ENCODE measurements at regions not wholly inside any gene's neighbourhood (a gene's known extent, or its start where the extent isn't known, plus 50 kb on each side); places are given as distances from the start of the nearest gene placed in this dataset.

DNA sequence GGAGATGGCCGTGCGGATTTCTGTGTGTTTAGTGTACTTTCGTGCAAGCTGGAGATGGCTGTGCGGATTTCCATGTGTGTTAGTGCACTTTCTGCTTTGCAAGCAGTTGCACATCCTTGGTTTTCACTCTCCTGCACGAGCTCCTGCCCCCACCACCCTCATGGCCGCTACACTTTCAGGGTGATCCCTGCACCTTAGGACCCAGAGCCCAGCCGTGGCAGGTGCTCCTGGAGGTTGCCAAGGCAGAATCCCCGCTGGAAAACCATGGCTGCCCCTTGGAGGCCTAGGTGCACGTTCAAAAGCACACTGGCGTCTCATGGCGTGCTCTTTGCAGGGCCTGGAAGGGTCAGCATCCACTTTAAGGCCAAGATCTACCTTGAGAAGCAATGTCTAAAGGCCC lies 311.0 kb upstream of the TNRC6C start:
- DNase-seq (ENCODE audit: low spot score), result no peak

DNA sequence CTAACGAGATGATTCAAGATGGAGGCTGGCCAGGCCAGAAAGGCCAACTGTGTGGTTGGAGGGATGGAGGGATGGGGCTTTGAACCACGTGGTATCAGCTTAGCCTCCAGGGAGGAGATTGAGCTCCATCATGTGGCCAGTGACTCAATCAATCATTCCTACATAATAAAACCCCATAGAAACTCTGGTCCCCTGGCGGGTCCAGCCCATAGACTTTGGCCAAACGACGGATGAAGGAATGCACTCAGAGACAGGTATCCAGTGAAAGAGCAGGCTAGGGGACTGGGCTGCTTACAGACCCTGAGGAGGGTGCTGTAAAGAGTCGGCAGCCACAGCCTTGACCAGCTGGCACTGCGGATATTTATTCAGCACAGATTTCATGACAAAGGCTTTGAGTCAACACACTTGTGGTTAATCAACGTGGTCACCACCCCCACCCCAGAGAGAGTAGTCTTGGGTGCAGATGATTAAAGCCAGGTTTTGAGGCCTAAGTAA lies 308.7 kb upstream of the TNRC6C start:
- DNase-seq (ENCODE audit: low spot score), result no peak

DNA sequence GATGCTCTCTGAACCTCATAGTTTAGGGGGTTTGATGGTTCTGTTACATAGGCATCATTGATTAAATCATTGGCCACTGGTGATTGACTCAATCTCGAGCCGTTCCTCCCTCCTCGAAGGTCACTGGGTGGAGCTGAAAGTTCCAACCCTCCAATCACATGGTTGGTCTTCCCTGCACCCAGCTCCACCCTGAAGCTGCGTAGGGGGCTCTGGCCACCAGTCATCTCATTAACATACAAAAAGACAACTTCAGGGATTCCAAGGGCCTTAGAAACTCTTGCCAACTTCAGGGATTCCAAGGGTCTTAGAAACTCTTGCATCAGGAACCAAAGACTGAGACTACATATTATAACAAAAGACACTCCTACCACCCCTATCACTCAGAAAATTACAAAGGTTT lies 306.5 kb upstream of the TNRC6C start:
- no peak for DNase-seq (ENCODE audit: low spot score)

DNA sequence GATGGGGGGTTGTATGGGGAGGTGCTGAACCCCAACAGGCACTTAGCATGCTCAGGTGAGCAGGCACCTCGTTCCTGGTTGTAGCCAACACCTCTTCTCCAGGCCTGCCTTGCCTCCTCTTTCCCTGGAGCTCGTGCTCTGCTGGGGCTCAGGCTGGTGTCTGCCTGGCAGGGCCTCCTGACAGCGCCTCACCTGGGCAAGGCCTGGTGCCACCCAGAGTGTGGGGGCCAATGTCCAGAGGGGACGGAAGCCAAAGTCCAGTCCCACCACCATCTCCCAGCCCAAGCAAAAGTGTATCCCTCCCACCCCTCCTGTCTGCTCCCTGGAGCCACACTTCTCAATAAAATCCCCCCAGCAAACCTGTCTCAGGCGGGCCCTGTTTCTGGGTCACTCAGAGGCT lies 304.2 kb upstream of the TNRC6C start:
- no peak for DNase-seq (ENCODE audit: low spot score)

DNA sequence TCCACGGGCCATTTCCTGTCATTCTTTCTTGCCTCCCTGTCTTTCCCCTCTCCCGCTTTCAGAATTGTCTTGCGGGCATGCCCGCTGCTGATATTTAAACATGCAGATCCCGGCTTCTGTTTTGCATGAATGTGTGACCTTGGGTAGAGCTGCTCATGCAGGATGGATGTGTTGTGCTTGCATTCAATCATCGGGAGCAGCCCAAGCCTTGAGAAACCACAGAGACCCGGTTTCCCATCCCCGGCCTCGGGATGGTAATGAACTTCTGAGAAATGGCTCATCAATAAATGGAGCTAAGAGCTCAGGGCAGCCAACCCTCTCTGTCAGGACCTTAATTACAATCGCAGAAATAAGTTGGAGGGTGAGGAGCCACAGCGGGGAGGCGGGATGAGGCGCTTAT lies 303.7 kb upstream of the TNRC6C start:
- no peak for DNase-seq (ENCODE audit: low spot score)

DNA sequence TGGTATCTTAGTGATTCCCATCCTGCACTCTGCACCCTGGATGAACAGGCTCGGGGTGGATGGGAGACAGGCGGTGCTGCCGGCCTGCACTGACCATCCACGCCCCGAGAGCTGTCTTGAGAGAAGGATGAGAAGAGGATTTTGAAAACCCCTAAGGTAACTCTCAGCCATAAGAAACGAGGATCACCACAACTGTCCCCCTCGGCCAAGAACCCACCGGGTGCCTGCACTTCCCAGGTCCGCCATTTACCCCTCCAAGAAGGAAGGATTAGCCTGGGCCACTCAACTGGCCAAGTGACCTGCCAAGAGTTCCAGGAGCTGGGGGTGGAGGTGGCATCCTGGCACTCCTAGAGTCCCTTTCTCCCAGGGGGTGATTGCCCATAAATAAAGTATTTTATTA lies 302.4 kb upstream of the TNRC6C start:
- no peak for DNase-seq (ENCODE audit: low spot score)

DNA sequence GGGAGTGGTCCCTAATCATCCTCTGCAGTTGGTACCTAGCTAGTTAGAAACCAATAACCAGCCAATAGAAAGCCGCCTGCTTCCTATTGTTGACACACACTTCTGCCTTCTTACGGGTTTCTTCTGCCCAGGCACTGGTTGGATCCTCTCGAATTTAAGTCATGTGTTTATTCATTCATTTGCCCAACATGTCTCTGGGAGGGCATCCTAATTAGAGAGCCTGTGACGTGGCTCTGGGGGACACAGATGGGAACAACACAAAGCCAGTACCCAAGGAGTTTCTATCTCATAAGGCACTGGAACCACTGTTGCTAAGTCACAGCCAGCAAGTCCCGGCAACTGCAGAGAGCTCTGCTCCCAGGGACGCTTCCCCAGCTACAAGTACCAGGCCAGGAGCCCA lies 300.7 kb upstream of the TNRC6C start:
- DNase-seq (ENCODE audit: low spot score), result no peak

DNA sequence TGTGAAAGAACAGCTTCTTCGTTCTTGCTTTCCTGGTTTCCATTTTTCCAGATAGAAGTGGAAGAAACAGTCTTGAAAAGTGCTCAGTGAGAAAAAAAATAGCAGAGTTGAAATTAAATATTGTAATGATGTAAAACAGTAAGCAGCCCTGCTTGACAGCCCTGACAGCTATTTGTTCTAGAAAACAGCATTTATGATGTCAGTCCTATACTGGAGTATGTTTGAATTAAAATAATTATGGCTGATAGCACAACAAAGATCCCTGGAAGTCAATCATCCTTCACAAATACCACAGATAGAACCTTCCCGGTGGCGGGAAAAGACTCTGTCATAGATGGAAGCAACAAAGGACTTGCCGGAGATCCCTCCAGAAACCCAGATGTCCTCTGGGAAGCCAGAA lies 298.0 kb upstream of the TNRC6C start:
- DNase-seq (ENCODE audit: low spot score), result no peak

DNA sequence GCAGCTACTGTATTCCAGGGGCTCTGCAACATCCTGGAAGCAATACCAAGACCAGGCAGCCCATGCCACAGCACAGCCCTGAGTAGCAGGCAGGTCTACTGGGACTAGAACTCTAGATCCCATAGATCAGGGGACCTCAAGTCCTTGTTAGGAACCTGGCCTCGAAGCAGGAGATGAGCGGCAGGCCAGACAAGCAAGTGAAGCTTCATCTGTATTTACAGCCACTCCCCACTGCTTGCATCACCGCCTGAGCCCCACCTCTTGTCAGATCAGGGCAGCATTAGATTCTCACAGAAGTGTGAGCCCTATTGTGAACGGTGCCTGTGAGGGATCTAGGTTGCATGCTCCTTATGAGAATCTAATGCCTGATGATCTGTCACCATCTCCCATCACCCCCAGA lies 295.7 kb upstream of the TNRC6C start:
- DNase-seq (ENCODE audit: low spot score), result no peak

DNA sequence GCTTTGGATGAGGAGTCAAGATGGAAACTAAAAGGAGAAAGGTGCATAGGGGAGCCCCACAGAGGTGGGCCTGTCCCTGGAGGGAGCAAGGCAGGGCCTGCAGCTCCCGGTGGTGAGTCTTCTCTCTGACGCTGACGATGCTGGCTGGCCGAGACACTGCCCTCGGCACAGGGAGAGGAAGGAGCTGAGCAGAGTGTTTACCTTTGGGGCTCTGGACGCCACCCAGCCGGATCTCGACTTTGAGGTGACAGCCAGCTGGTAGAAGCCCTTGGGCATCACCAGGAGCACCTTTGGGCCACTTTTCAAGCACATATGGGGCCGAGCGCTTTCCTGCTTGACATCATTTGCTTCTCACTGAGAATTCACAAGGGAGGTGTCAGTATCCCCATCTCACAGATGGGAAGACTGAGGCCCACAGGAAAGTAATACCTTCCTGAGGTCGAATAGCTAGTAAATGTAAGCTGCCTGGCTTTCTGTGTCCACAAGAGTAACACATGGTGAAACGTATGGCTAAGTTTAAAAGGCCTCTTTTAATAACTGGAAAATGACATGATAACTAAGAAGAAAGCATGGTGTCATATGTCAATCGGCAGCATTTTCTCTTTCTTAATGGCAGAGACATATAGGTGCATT lies 294.3 kb upstream of the TNRC6C start:
- DNase-seq (ENCODE audit: low spot score), result no peak

DNA sequence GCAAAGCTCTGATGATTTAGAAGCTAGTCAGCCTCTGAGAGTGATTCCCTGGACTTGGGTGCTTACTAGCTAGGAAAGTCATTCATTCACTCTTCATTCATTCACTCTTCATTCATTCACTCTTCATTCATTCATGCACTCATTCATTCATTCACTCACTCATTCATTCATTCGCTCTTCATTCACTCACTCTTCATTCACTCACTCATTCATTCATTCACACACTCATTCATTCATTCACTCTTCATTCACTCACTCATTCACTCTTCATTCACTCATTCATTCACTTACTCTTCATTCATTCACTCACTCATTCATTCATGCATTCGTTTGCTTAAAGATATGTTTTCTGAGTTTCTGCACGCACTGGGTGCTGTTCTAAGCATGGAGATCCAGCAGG lies 292.7 kb upstream of the TNRC6C start:
- DNase-seq (ENCODE audit: low spot score), result no peak

DNA sequence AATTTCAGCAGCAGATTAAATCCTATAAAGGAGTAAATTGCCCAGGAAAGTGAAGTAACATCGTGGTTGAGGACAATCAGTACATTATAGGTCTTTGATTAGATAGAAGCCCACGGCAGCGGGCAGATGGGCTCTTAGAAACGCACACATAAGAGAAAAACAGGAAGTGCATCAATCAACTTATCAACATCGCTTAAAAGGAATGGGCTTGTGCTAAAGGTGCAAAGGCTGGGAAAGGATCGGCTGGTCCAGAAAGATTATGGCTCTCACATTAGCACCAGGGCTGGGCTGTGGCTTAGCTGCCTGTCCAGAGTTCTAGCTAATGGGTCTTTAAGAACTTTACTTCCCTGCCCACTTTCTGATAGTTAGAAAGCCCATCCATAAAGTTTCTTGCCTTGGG lies 292.0 kb upstream of the TNRC6C start:
- no peak for DNase-seq (ENCODE audit: low spot score)

DNA sequence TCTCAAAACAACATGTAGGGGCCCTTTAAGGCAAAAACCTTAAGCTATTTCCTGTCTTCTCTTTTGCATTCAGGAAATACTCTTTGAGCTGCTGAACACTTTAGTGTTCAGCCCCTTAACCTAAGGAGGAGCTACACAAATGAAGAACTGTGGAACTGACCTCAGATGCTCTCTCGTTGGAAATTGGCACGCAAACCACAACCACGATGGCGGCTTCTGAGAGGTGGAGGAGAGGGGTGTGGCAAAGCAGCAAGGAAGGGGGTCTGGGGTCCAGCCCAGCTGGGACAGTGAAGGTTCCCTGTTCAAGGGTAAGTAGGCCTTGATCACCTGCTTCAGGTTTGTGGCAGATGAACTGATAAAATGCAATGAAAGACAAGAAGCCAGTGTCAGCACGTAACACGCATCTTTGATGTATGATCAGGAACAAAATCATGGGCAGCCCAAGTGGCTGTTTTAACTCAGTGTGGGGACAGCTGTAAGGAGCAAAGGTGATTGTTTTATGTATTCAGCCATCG lies 291.6 kb upstream of the TNRC6C start:
- peak; percentile 53 for DNase-seq (ENCODE audit: low spot score)

DNA sequence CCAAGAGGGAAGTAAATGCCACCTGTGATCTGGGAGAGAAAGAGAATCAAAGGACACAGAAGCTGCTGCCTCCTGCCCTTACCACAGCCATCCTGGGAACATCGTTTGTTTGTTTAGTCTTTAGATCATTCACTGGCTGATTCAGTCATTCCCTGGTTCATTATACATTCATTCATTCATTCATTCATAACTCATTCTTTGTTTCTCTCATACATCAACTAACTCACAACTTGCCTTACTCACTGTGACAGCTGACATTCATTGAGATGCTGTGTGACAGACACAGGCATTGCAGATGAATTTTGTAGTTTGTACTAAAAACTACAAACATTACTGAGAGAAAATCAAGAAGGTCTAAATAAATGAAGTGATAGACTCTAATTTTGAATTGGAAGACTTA lies 291.0 kb upstream of the TNRC6C start:
- DNase-seq (ENCODE audit: low spot score), result no peak

DNA sequence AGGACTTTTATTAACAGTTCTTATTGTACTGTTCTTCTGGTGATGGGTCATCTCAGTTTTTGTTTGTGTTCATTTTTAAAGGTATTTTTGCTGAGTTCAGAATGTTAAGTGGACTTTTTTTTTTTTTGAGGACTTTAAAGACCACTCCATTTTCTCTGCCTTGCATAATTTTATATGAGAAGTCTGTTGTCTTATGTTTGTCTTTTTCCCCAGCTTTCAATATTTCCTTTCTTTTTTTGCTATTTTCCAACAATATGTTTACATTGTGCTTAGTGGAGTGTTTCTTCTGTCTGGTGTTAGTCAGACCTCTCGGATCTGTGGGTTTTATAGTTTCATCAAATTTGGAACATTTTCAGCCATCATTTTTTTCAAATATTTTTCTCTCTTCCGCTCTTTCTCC lies 290.0 kb upstream of the TNRC6C start:
- DNase-seq (ENCODE audit: low spot score), result no peak

DNA sequence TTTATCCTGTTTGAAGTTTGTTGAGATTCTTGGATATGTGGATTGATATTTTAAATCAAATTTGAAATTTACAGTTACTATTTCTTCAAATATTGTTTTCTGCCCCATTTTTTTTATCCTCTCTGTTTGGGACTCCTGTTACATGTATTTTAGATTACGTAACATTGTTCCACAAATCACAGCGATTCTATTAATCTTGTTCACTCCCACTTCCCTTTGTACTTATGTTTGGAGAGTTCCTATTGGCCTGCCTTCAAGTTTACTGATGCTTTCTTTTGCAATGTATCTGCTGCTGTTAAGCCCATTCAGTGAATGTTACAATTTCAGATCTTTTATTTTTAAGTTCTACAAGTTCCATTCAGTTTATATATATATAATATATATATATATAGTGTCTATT lies 288.3 kb upstream of the TNRC6C start:
- DNase-seq (ENCODE audit: low spot score), result no peak

DNA sequence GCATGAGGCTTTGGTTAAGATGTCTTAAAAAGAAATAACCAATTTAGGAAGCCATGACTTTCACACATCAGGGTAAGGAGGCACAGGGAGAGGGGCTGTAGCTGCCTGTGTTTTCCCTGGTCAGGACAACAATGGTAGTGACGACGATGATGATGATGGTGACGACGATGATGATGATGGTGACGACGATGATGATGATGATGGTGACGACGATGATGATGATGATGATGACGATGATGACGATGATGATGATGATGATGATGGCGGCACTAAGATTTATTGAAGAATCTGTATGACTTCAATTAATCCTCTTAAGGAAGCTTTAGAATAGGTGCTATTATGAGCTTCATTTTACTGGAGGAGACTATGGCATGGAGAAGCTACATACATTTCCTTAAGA lies 284.1 kb upstream of the TNRC6C start:
- no peak for DNase-seq (ENCODE audit: low spot score)

DNA sequence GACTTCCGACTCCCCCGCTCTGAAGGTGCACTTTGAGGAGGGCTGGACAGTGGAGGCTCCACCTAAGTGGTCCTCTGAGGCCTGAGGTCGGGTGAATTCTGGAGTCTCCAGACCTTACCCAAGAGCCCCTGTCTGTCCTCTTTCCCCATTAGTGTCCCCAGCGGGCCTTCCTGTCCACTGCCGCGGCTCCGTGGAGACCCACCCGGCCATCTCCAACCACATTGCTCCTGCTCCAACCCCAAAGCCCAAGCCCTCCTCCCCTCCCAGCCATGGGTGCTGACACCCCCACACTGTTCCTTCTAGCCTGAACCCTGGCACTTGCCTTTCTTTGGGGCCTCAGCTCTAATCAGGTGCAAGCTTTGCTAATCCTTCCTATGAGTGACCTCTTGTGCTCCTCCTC lies 283.1 kb upstream of the TNRC6C start:
- DNase-seq (ENCODE audit: low spot score), result no peak

DNA sequence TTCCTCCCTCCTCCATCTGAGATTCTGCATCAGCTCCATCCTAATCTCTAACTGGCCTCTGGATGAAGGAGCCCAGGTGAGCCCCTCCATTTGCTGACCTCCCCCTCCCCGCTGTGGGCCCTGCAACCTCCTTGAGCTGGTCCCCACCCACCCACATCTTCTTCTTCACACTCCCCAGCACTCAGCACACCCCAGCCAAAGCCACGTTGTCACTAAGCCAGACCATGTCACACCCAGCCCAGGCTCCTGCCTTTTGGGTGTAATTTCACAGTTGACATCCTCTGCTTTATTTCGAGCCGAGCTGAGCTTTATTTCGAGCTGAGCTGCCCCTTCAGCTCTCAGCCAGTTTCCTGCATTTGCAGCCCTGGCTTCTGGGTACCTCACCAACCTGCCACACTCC lies 282.7 kb upstream of the TNRC6C start:
- DNase-seq (ENCODE audit: low spot score), result no peak

DNA sequence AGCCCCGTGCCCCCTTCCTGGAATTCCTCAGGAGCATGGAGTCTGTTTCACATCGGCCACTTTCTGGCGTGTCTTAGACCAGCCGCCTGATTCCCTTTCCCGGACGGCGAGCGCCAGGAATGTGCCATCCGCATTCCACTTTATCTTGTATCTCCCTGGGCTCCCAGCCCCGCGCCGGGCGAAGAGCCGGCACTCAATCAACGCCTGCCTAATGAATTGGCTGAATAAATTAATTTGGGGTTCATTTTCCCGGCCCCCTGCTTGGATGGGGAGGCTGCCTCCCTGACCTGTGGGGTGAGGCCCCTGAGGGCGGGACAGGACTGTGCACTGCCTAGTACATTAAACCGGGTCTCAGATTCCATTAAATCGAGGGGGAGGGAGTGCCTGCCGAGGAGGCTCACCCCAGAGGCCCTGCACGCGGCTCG lies 282.3 kb upstream of the TNRC6C start:
- no peak for DNase-seq (ENCODE audit: low spot score)

DNA sequence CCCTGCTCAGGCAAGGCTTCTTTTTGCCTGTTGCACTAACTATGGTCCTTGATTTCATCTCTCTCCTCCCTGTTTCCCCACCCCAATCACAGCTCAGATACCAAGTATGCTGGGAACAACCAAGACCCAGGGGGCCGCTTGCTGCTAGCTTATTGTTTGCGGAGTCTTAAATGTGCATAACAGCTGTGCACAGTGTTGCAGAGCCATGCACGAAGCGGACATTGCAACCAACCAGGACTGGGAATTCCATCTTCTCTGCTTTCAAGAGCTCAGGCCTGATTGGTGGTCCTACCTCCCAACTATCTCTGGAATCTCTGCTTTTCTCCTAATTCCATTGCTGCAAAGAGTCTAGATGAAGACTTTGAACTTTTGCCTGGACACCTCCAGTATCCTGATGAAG lies 281.3 kb upstream of the TNRC6C start:
- no peak for DNase-seq (ENCODE audit: low spot score)

DNA sequence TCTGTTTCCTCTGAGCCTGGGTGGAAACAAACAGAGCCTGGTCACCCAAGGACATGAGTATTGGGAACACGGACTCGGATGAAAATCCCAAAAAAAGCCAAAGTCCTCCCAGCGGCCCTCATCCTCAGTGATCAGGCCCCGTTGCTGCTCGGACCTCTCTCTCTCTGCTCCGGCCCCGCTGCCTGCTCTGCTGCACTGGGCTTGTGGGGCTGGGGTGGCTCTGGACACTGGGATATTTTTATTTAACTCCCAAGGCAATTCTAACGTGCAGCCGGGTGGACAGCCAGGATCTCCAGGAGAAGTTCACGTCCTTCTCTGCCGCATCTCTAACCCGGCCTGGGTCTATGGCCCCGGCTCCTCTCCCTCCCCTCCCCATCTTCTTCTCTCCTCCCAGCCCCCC lies 280.9 kb upstream of the TNRC6C start:
- DNase-seq (ENCODE audit: low spot score), result no peak

DNA sequence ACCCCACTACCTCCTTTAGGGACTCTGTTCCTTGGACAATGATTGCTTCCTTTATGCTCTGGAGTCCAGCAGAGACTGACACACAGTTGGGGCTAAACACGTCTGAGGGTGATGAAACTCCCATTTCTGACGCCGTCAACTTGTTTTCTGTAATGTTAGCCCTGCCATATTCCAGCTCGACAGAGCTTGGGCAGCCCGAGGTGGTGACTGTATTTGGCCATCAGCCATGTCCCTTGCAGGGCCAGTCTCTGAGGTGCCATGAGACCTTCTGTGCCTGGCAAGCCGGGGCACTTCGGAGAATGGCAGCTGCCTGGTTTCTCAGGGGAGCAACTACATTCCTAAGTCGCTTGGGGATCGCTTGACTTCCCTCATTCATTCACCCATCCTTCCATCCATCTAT lies 278.9 kb upstream of the TNRC6C start:
- no peak for DNase-seq (ENCODE audit: low spot score)

DNA sequence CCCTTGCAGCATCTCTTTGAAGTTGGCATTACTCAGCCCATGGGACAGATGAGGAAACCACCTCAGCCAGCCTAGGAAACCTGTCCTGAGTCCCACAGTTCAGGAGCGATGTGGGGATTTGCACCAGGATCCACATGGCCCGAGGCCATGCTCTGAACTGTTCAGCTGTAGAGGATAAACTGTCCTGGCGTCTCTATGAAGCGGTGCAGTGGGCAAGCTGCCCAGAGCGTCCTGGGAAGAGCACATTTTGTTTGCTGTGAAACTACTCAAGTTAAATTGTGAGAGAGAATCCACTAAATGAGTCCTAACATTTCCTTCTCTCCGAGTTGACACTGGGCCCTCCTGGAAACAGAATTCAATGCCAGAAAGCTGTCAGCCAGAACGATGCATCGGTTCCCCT lies 276.6 kb upstream of the TNRC6C start:
- DNase-seq (ENCODE audit: low spot score), result no peak
